NCI-H510A treated with DMSO at 0.1 percent for 48 hours (cell line): ENCODE measurements at regions not wholly inside any gene's neighbourhood (a gene's known extent, or its start where the extent isn't known, plus 50 kb on each side); places are given as distances from the start of the nearest gene placed in this dataset.
"Not testable (repeated sequence)": the region's sequence is repeated elsewhere in the genome, so short reads cannot be mapped to it uniquely, and the experiment has no call there.

ENCODE experiments used
- DNase-seq: peaks from one replicate; lab custom pipeline; 2025; lab: John Stamatoyannopoulos, UW

DNA sequence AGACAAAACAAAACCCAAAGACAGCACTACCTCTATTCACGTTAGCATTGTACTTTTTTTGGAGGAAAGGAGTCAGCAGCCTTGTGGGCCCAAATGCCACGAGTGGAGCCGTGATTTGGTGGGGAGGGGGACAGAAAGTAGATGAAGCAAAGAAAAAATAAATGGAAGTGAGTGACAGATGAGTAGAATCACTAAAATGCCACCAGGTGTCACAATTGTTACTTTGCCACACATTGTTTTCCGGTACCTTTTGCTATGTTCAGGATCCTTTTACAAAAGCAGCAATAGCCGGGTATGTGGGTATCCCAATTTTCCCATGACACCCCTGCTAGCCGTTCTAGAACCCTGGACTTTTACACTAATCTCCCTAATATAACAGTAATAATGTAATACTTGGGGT, 85.0 kb upstream of the AK4 start:
- peak; percentile 40 for DNase-seq

- DNase-seq: no peak
These were observed 83.0 kb upstream of the AK4 start for GRCh38 chr1:65064981-65065380.

DNA sequence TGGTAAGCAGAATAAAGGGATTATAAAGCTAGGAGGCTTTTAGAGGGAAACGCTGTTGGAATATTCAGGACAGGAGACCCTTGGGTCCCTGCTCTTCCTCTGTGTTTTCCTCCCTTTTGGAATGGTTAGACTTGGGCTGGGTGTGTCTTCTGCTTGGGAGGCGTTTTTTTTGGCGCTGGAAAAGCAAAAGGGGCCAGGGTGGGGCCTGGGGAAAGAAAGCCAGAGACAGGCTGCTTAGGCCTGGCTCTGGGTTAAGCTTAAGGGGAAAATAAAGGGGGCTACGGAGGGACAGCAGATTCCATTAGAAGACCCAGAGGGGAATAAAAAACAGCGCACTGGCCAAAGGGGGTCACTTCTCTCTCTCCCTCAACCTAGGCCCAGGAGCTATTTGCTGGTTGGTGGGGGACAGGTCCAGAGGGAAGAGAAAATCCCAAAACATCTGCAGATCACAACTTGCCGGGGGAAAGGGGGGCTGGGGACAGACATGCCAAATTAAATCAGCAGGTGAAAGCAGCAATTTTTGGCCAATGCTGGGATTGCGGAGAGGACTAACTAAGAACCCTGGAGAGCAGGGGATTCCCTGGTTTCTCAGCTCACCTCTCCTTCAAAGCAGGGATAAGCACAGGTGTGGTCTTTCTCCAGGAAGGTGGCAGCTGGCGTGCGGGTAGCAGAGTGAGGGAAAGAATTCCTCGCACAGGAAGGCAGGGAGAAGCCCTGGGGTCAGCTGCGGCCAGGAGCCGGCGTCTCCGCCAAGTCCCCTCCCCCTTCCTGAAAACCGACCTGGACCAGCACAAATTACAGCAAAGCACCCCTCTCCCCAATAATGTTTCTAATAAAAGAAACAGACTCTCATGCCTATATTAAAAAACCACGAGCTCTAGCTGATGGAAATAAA, 82.2 kb upstream of the AK4 start:
- peak; percentile 57 for DNase-seq

GRCh38 chr1:65066419-65066765, 81.6 kb upstream of the AK4 start:
- DNase-seq: peak; percentile 64

DNA sequence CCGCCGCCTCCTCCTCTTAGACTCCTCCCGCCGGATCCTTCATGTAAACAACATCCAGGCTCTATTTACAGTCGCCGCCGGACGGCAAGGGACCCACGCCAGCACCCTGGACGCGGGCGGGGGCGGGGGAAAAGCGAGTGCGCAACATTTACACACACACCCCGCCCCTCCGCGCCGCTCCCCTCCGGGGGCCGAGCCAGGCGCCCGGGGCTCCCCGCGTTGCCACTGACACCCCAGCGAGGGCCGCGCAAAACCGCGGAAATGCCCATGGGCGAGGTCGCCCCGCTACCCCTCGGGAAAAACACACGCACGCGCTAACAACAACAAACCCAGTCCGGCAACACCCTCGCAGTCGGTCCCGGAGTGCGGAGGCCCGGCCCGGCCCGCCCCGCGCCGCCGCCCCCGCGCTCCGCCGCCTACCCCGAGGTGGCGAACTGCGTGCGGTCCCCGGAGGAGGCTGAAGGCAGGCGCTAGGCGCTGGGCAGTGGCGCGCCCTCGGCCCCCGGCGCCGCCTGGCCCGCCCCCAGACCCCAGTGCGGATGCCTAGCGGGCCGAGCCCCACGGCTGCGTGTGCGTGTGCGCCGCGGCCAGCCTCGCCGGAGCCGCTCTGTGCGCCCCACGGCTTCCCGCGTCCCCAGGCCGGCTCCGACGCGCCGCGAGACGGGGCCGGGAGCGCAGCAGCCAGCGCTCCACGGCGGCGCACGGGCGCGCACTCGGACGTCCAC, 81.1 kb upstream of the AK4 start:
- DNase-seq: peak; percentile 78

- peak; percentile 68 for DNase-seq
These were observed 80.4 kb upstream of the AK4 start for GRCh38 chr1:65067491-65068201.

- DNase-seq: peak; percentile 46
These were observed 79.6 kb upstream of the AK4 start for GRCh38 chr1:65068202-65069010.

DNA sequence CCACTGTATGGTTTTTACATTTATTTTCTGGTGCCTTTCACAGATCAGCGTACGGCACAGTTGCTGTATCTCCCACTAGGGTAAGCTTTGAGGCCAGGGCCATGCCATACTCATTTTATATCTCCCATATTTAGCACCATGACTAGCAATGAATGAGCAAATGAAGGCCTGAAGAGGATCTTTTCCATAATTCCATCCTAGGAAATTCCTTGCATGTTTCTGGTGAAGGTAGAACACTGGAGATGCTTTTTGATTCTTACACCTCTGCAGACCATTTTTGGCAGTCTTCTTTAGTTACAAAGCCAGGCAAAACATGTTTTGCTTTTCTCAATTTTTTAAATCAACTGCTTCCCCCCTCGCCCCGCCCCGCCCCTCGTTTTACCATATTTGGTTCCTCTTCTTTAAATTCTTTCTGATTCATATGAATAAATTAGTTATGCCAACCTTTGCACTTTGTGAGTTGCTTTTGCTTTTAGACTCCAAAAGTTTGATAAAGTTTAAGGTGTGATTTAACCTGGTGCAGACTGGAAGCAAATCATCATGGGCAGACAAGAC, 78.9 kb upstream of the AK4 start:
- no peak for DNase-seq

DNA sequence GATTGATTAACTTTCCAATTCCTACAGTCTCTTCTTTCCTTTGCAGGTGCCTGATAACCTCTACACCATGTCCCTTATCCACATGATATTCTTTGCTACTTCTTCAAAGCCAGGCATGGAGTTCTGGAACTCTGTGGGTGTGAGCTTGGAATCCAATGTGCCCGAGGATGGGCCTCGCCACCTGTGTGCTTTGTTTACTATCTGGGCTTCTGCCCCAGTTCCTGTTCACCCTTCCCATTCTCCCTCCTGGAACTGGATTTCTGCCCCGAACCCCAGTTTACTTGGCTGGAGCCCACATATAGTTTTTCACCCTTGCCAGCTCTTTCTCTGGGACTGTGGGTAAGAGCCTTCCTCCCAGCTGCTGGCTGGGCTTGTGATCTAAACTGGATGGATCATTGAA, 75.2 kb upstream of the AK4 start:
- DNase-seq: no peak

DNA sequence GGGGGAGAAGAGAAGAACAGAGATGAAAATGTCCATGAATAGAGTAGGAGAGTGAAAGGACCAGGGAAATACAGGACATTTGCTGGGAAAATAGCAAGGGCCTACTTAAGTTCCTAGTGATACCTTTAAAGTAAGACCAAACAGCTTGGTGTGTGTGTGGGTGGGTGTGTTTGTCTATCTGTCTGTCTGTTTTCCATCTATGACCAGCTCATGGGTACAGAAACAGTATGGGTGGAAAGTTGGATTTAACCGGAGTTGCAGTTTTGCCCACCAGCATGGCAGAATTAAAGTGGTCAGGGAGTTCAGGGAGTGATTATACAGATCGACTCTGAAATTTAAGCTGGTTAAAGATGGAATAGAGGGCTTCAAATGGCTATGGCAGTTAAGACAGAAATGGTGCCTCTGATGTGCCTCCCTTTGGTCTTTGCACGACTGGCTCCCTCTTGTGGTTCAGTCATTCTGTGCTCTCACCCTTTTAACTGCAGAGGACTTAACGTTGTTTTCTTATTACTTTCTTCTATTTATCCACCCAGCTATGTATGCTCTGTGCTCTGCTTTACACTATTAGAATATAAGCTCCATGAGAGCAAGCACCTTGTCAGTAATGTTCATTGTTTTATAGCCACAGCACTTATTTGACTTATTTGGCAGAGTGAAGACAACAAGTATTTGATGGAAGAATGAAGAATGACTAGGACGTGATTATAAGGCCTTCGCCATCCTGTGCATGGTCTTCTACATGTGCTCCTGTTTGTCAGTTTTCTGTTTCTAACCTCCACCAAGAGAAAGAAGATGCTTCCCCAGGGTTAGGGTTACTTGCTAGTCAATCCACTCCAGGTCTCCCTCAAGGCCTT, 72.7 kb upstream of the AK4 start:
- DNase-seq: peak; percentile 87

DNA sequence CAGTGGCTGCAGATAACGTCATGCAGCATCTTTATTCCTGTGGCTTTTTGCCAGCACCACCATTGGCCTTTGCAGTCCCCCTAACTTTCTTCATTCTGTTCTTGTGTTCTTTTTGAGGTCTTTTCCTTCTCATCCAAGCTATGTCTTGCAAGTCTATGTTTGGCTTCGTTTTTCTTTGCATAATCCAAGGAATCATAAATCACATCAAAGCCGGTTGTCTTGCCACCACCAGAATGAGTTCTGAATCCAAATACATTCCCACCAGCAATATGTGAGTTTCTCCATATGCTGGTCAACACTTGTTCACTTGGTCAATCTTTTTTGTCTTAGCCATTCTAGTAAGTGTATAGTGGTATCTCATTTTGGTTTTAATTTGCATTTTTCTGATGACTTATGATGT, 70.6 kb upstream of the AK4 start:
- DNase-seq: no peak

DNA sequence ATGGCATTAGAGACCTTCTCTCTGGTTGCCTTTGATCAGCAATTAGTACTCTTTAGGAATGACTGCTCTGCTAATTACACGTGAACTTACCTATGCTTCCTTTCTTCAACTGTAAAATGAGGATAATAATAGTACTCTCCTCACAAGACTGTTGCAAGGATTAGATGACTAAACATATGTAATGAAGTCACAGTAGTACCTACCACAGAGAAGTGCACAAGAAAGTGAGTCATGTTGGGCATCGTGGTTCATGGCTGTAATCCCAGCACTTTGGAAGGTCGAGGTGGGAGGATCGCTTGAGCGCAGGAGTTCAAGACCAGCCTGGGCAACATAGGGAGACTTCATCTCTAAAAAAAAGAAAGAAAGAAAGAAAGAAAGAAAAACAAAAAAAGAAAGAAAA, 68.1 kb upstream of the AK4 start:
- no peak for DNase-seq

DNA sequence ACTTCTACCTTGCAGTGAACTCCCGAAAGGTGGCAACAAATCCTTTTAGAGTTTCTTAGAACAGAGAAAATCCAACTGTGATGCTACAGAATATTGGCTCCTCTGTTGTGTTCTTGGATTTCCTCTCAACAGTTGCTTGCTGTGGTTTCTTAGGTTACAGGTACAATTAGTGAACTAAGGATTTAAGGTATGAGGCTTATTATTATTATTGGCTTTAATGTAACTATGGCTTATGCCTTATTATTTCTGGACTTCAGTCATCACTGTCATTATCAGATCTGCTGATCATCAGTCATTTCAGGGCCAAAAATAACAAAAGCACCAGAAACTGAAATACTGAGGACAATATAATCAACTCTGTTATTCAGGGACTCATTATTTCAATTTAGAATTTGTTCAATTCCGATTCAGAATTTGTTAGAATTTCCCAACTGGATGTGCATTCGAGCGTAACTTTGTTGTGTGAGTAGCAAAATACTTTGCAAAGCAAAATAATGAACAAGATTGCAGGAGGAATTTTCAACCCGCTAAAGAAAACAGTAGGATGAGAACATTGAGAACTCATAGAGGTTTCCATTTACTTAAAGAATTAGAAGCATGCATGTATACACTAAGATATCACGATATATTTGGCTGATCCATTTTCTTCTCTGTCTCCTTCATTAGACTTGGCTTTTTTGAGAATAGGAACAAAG, 65.5 kb upstream of the AK4 start:
- DNase-seq: no peak

GRCh38 chr1:65083263-65083896, 64.6 kb upstream of the AK4 start:
- DNase-seq: no peak

DNA sequence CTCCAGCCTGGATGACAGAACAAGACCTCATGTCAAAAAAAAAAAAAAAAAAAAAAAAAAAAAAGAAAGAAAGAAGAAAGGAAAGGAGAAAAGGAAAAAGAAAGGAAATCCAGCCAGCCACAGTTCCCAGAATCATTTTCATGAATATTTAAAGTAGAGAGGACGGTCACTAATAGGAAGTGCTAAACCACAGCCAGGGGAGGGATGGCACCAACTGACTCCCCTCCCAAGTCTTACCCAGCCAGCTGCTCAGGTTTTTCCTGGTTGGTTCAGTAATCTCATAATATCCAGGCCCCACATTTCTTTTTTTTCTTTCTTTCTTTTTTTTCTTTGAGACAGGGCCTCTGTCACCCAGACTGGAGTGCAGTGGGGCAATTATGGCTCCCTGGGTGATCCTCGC, 63.9 kb upstream of the AK4 start:
- DNase-seq: no peak

DNA sequence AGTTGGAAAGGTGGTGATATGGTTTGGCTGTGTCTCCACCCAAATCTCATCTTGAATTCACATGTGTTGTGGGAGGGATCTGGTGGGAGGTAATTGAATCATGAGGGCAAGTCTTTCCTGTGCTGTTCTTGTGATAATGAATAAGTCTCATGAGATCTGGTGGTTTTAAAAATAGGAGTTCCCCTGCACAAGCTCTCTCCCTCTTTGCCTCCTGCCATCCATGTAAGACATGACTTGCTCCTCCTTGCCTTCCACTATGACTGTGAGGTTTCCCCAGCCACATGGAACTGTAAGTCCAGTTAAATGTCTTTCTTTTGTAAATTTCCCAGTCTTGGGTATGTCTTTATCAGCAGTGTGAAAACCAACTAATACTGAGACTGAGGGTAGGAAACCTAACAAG, 60.5 kb upstream of the AK4 start:
- DNase-seq: not testable (repeated sequence)

- no peak for DNase-seq
These were observed 57.6 kb upstream of the AK4 start for GRCh38 chr1:65090406-65090805.

DNA sequence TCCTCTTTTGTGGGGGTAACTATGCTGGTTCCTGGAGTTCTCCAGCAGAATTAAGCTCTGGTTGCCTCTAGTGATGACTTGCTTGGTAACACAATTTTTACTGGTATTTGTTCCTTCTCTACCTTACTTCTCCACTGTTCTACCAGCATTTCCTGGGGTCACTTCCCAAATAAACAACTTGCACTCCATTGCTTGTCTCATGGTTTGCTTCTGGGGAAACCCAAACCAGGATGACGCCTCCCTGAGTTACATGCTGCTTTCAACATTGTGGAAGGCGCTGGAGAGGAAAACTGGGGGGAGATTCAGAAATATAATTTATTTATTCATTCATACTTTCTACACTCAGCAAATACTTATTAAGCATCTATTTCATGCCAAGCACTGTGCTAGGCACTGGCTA, 55.3 kb upstream of the AK4 start:
- no peak for DNase-seq

DNA sequence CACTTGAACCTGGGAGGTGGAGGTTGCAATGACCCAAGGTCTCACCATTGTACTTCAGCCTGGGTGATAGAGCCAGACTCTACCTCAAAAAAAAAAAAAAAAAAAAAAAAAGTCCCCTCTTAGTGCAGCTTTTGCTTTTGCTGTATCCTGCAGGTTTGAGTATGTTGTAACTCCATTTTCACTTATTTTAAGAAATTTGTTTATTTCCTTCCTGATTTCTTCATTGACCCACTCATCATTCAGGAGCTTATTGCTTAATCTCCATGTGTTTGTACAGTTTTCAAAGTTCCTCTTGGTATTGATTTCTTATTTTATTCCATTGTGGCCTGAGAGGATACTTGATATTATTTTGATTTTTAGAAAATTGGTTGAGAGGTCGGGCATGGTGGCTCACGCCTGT, 50.9 kb upstream of the AK4 start:
- no peak for DNase-seq
